PC-3 (cell line): ENCODE measurements at regions not wholly inside any gene's neighbourhood (a gene's known extent, or its start where the extent isn't known, plus 50 kb on each side); places are given as distances from the start of the nearest gene placed in this dataset.

Experiments used
- ATAC-seq: fragments of 200-7000 bp; cut with Tn5 transposase; 2 replicates; pipeline ENCODE4 v1.9.1; 2020; ENCODE audit warnings: mild to moderate bottlenecking, moderate library complexity
- BruUV-seq: library from RNA; stranded (reverse); fragments of 400-500 nt; replicated peaks from 2 replicates; lab custom pipeline; 2021; lab: Mats Ljungman, UMichigan
- CTCF ChIA-PET: fragments of 300-600 bp; sonication (Branson Sonifier 250); formaldehyde crosslinking; loops from one replicate; lab custom pipeline; 2022; ENCODE audit warnings: antibody characterized with exemption; lab: Charles Lee
- POLR2A ChIA-PET: fragments of 300-600 bp; sonication (Branson Sonifier 250); formaldehyde crosslinking; loops from one replicate; lab custom pipeline; 2022; ENCODE audit warnings: antibody characterized with exemption; ENCODE audit not compliant: unreplicated experiment; lab: Charles Lee
- DNase-seq: peaks from one replicate; pipeline ENCODE4 v3.0.0-alpha.2; 2015
- H2AFZ ChIP-seq: fragments of 300-600 bp; sonication (generic); 2 replicates; pipeline ENCODE4 v1.6.0; 2016; ENCODE audit warnings: antibody characterized with exemption, low read length
- H3F3A ChIP-seq: fragments of 300-600 bp; sonication (generic); one replicate; pipeline ENCODE4 v1.6.0; 2017; ENCODE audit warnings: antibody characterized with exemption, low read length, control low read depth, mild to moderate bottlenecking; ENCODE audit not compliant: unreplicated experiment
- H3K27ac ChIP-seq: fragments of 300-600 bp; sonication (generic); 2 replicates; pipeline ENCODE4 v1.5.1; 2016; ENCODE audit warnings: mild to moderate bottlenecking, low read length
- H3K27me3 ChIP-seq: fragments of 300-600 bp; sonication (generic); 2 replicates; pipeline ENCODE4 v1.6.1; 2016; ENCODE audit warnings: low read length, mixed read lengths
- H3K36me3 ChIP-seq: fragments of 300-600 bp; sonication (generic); 2 replicates; pipeline ENCODE4 v1.6.1; 2016; ENCODE audit warnings: low read depth, mixed run types, low read length, mixed read lengths
- H3K4me1 ChIP-seq: fragments of 300-600 bp; sonication (generic); 2 replicates; pipeline ENCODE4 v1.5.1; 2016; ENCODE audit warnings: low read length; ENCODE audit not compliant: insufficient read depth
- H3K4me2 ChIP-seq: fragments of 300-600 bp; sonication (generic); 2 replicates; pipeline ENCODE4 v1.6.0; 2016; ENCODE audit warnings: low read length
- H3K4me3 ChIP-seq: fragments of 300-600 bp; sonication (generic); 2 replicates; pipeline ENCODE4 v1.5.1; 2016; ENCODE audit warnings: mild to moderate bottlenecking, low read length, mixed read lengths
- H3K79me2 ChIP-seq: fragments of 300-600 bp; sonication (generic); 2 replicates; pipeline ENCODE4 v1.6.1; 2017; ENCODE audit warnings: low read length, mixed read lengths
- H3K9ac ChIP-seq: fragments of 300-600 bp; sonication (generic); 2 replicates; pipeline ENCODE4 v1.6.0; 2016; ENCODE audit warnings: mild to moderate bottlenecking, low read length
- H3K9me2 ChIP-seq: fragments of 300-600 bp; sonication (generic); replicated peaks from 2 replicates; pipeline ENCODE4 v1.6.1; 2016; ENCODE audit warnings: mixed run types, low read length, mixed read lengths
- H3K9me3 ChIP-seq: fragments of 300-600 bp; sonication (generic); 2 replicates; pipeline ENCODE4 v1.6.1; 2016; ENCODE audit warnings: low read length, mixed read lengths
- H4K20me1 ChIP-seq: fragments of 300-600 bp; sonication (generic); 2 replicates; pipeline ENCODE4 v1.6.1; 2016; ENCODE audit warnings: low read length, mixed read lengths
- EZH2 ChIP-seq: fragments of 300-600 bp; sonication (generic); IDR thresholded peaks from one replicate; pipeline ENCODE4 v1.6.1; 2017; ENCODE audit warnings: antibody characterized with exemption, mild to moderate bottlenecking, low read length; ENCODE audit not compliant: unreplicated experiment
- EZH2phosphoT487 ChIP-seq: fragments of 300-600 bp; sonication (generic); IDR thresholded peaks from 2 replicates; pipeline ENCODE4 v1.6.1; 2018; ENCODE audit warnings: mild to moderate bottlenecking, antibody characterized with exemption, low read length, borderline replicate concordance
- intact Hi-C: fragments of 100-400 bp; cut with micrococcal nuclease; formaldehyde crosslinking; loops from 2 replicates; pipeline ENCODE4 v1.9.0; 2023
- TF ChIP-seq, protein P1 (sequence below): fragments of 300-600 bp; sonication (generic); conservative IDR thresholded peaks from 2 replicates; pipeline ENCODE4 v1.5.1; 2017; ENCODE audit warnings: antibody characterized with exemption, low read depth, mild to moderate bottlenecking, low read length

DNA sequence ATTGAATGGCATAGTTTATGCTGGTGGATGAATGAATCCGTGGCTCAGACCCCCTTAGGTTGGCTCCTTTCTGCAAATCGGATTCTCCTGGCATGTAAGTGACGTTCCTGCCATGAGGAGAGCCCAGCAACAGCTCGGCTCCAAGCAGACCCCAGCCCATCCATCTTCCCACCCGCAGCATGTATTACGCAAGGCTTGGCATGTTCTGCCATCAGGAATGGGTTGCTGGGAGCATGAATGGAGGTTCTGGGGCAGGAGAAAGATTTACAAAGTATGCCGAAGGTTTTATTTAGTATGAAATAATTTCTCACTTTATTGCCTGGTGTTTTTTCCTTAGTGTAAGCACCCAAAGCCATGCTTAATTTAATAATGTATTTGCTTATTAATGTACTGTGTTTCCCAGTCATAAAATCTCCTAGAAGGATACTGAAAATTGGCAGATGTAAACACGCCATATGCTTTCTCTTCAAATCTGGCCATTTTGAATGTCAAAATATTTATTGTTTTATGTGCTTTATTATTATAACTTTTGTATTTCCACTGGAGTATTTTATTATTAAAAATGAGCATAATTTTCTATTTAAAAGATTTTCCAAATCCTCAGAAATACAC lies 128.5 kb downstream of the ACKR3 start:
- ChIA-PET CTCF (no interaction called here), POLR2A (no interaction called here)
- ATAC-seq = no peak
- Histone ChIP-seq H3K27me3 (no peaks in the 10 kb centered on the region), H3K27ac (no peak overlapping the region), H3K9me2 (no peaks in the 10 kb centered on the region), H3K4me3 (no peak overlapping the region), H3F3A (no peaks in the 10 kb centered on the region), H4K20me1 (no peaks in the 10 kb centered on the region), H3K9ac (no peak overlapping the region), H3K4me1 (no peaks in the 10 kb centered on the region), H2AFZ (no peak overlapping the region), H3K9me3 (no peaks in the 10 kb centered on the region), H3K36me3 (no peaks in the 10 kb centered on the region), H3K79me2 (no peaks in the 10 kb centered on the region), H3K4me2 (no peak overlapping the region)
- DNase-seq = no peak
- no TSS peak for BruUV-seq
- TF ChIP-seq EZH2 (no peak), EZH2phosphoT487 (no peak)
- TF ChIP-seq, protein P1, sequence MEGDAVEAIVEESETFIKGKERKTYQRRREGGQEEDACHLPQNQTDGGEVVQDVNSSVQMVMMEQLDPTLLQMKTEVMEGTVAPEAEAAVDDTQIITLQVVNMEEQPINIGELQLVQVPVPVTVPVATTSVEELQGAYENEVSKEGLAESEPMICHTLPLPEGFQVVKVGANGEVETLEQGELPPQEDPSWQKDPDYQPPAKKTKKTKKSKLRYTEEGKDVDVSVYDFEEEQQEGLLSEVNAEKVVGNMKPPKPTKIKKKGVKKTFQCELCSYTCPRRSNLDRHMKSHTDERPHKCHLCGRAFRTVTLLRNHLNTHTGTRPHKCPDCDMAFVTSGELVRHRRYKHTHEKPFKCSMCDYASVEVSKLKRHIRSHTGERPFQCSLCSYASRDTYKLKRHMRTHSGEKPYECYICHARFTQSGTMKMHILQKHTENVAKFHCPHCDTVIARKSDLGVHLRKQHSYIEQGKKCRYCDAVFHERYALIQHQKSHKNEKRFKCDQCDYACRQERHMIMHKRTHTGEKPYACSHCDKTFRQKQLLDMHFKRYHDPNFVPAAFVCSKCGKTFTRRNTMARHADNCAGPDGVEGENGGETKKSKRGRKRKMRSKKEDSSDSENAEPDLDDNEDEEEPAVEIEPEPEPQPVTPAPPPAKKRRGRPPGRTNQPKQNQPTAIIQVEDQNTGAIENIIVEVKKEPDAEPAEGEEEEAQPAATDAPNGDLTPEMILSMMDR = no peak
- intact Hi-C loops = no loop called here

DNA sequence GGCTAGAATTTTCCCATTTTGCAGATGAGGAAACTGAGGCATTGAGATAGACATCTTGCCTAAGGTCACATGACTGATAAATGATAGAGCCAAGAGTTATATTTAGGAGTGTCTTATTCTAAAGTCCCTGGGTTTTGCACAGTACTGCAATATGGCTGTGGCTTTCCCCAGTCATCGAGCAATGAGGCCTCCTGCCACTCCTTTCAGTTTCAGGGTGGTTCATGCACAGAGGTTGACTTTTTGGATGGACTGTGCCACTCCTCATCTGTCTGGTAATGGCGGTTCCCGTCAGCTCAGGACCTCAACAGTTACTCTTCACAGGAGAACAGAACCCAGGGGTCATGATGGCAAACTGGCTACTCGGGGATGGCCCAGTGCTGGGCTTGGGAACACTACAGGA lies 131.1 kb downstream of the ACKR3 start:
- H3K9me3 ChIP-seq = no peaks in the 10 kb centered on the region
- ChIA-PET CTCF (no interaction called here), POLR2A (no interaction called here)
- H3K27ac ChIP-seq = no peak overlapping the region
- no peaks in the 10 kb centered on the region for H3F3A ChIP-seq
- no peak overlapping the region for H3K4me3 ChIP-seq
- H3K4me2 ChIP-seq = no peak overlapping the region
- ATAC-seq = no peak
- H3K4me1 ChIP-seq = no peaks in the 10 kb centered on the region
- no peak overlapping the region for H3K9ac ChIP-seq
- H2AFZ ChIP-seq = no peak overlapping the region
- BruUV-seq = no TSS peak
- intact Hi-C loops = no loop called here
- no peak for DNase-seq
- H3K9me2 ChIP-seq = no peaks in the 10 kb centered on the region
- TF ChIP-seq EZH2 (no peak), EZH2phosphoT487 (no peak)
- TF ChIP-seq, protein P1 = no peak
- no peaks in the 10 kb centered on the region for H3K36me3 ChIP-seq
- no peaks in the 10 kb centered on the region for H3K27me3 ChIP-seq
- no peaks in the 10 kb centered on the region for H4K20me1 ChIP-seq
- no peaks in the 10 kb centered on the region for H3K79me2 ChIP-seq

DNA sequence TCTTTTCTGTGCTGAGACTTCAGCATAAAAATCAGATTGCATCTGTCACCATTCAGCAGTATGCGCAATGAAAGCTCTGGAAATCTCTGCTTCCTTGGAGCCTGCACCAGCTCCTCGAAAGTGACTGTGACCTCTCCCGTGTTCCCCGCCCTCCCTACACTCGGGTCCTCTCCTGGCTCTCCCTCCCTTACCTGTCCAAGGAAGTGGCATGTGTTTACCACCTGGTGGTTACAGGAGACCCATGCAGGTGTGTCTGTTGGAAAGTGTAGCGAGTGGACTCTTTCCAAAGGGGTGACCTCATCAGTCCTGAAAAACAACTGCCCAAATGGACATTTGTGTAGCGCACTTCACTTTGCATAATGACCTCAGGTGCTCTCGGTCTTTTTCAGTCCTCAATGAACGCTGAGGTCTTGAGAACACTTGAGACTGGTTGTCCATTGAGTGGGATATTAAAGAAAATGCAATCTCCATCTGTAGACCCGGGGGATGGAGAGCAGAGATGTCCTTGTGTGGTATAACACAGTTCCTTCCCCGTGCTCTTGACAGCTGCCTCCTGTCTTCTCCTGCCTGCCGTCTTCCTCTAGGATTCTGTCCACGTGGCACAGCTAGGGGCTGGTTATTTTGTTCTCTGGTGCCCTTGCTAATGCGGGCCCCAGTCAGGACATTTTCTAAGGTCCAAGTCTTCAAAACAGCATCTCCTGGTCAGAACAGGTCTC lies 133.2 kb downstream of the ACKR3 start:
- TF ChIP-seq EZH2phosphoT487 (no peak), EZH2 (no peak)
- TF ChIP-seq, protein P1 = no peak
- H3K4me3 ChIP-seq = no peak overlapping the region
- intact Hi-C loops = no loop called here
- no TSS peak for BruUV-seq
- no peak overlapping the region for H3K9ac ChIP-seq
- no peak overlapping the region for H3K27ac ChIP-seq
- H3K79me2 ChIP-seq = no peaks in the 10 kb centered on the region
- no peaks in the 10 kb centered on the region for H4K20me1 ChIP-seq
- no peaks in the 10 kb centered on the region for H3K9me2 ChIP-seq
- H3K4me1 ChIP-seq = no peaks in the 10 kb centered on the region
- ChIA-PET CTCF (interaction anchor here (0.6 kb wide), 1 partner anchor 134 kb away, joined by 3 read pairs; no protein-coding TSS in a partner anchor), POLR2A (no interaction called here)
- H3K36me3 ChIP-seq = no peaks in the 10 kb centered on the region
- H3K4me2 ChIP-seq = no peak overlapping the region
- no peak overlapping the region for H2AFZ ChIP-seq
- H3K9me3 ChIP-seq = no peaks in the 10 kb centered on the region
- no peaks in the 10 kb centered on the region for H3K27me3 ChIP-seq
- DNase-seq (no peak), ATAC-seq (no peak)
- H3F3A ChIP-seq = no peaks in the 10 kb centered on the region
